Neural cell (in vitro differentiated cells): ENCODE measurements at regions not wholly inside any gene's neighbourhood (a gene's known extent, or its start where the extent isn't known, plus 50 kb on each side); places are given as distances from the start of the nearest gene placed in this dataset.

ENCODE experiments used
- H2AFZ ChIP-seq: fragments of 200-600, 300-800 bp; sonication (generic), shearing (Covaris generic); 2 replicates; pipeline ENCODE4 v1.6.0; 2014; ENCODE audit warnings: low read depth, mild to moderate bottlenecking, antibody characterized with exemption, low read length, moderate library complexity
- H3F3A ChIP-seq: fragments of 200-600 bp; shearing (Covaris generic); 2 replicates; pipeline ENCODE4 v1.6.1; 2016; ENCODE audit warnings: mild to moderate bottlenecking, moderate library complexity, mixed read lengths, antibody characterized with exemption, low read length; ENCODE audit not compliant: insufficient read depth, poor library complexity, severe bottlenecking
- H3K27ac ChIP-seq: fragments of 200-600, 300-800 bp; sonication (generic), shearing (Covaris generic); 2 replicates; pipeline ENCODE4 v1.5.1; 2014; ENCODE audit warnings: mild to moderate bottlenecking, low read length, moderate library complexity
- H3K27me3 ChIP-seq: fragments of 300-800, 200-600 bp; sonication (generic), shearing (Covaris generic); 2 replicates; pipeline ENCODE4 v1.6.0; 2014; ENCODE audit warnings: mild to moderate bottlenecking, low read depth, low read length, moderate library complexity; ENCODE audit not compliant: insufficient read depth
- H3K36me3 ChIP-seq: fragments of 300-800, 200-600 bp; sonication (generic), shearing (Covaris generic); 2 replicates; pipeline ENCODE4 v1.5.1; 2014; ENCODE audit warnings: mild to moderate bottlenecking, antibody characterized with exemption, low read length, moderate library complexity; ENCODE audit not compliant: insufficient read depth
- H3K4me2 ChIP-seq: fragments of 300-800, 200-600 bp; sonication (generic), shearing (Covaris generic); 2 replicates; pipeline ENCODE4 v1.6.0; 2014; ENCODE audit warnings: mild to moderate bottlenecking, low read length
- H3K4me3 ChIP-seq: fragments of 300-800, 200-600 bp; sonication (generic), shearing (Covaris generic); 2 replicates; pipeline ENCODE4 v1.5.1; 2014; ENCODE audit warnings: mild to moderate bottlenecking, low read length, moderate library complexity
- H3K79me2 ChIP-seq: fragments of 200-600 bp; shearing (Covaris generic); replicated peaks from 2 replicates; pipeline ENCODE4 v1.6.0; 2014; ENCODE audit warnings: mild to moderate bottlenecking, low read length, moderate library complexity; ENCODE audit not compliant: insufficient read depth
- H3K9ac ChIP-seq: fragments of 300-800, 200-600 bp; sonication (generic), shearing (Covaris generic); 2 replicates; pipeline ENCODE4 v1.6.1; 2016; ENCODE audit warnings: mild to moderate bottlenecking, low read length, mixed read lengths
- H3K9me2 ChIP-seq: fragments of 200-600 bp; shearing (Covaris generic); 2 replicates; pipeline ENCODE4 v1.6.1; 2016; ENCODE audit warnings: mild to moderate bottlenecking, low read length, mixed read lengths; ENCODE audit not compliant: insufficient read depth
- H3K9me3 ChIP-seq: fragments of 200-600, 300-800 bp; sonication (generic), shearing (Covaris generic); 2 replicates; pipeline ENCODE4 v1.6.1; 2016; ENCODE audit warnings: mild to moderate bottlenecking, mixed run types, low read length, moderate library complexity, mixed read lengths
- H4K20me1 ChIP-seq: fragments of 200-600 bp; shearing (Covaris generic); 2 replicates; pipeline ENCODE4 v1.6.1; 2016; ENCODE audit warnings: mild to moderate bottlenecking, mixed run types; ENCODE audit not compliant: insufficient read depth
- CTCF ChIP-seq: fragments of 450-650 bp; IDR thresholded peaks from 2 replicates; pipeline ENCODE4 v1.5.1; 2014; ENCODE audit warnings: antibody characterized with exemption, mild to moderate bottlenecking, moderate library complexity; ENCODE audit not compliant: poor library complexity, severe bottlenecking
- EP300 ChIP-seq: fragments of 450-650 bp; conservative IDR thresholded peaks from 2 replicates; pipeline ENCODE4 v1.6.1; 2014; ENCODE audit warnings: antibody characterized with exemption, mild to moderate bottlenecking, moderate library complexity; ENCODE audit not compliant: poor library complexity, severe bottlenecking
- EZH2 ChIP-seq: fragments of 200-600, 300-800 bp; shearing (Covaris generic), sonication (generic); IDR thresholded peaks from 2 replicates; pipeline ENCODE4 v1.6.1; 2014; ENCODE audit warnings: antibody characterized with exemption, low read length, borderline replicate concordance, mild to moderate bottlenecking; ENCODE audit not compliant: insufficient read depth, poor library complexity, severe bottlenecking
- MXI1 ChIP-seq: fragments of 450-650 bp; conservative IDR thresholded peaks from 2 replicates; pipeline ENCODE4 v1.6.1; 2014; ENCODE audit warnings: antibody characterized with exemption, mild to moderate bottlenecking; ENCODE audit not compliant: poor library complexity, severe bottlenecking
- POLR2AphosphoS5 ChIP-seq: IDR thresholded peaks from 2 replicates; pipeline ENCODE4 v1.6.1; 2012
- RAD21 ChIP-seq: fragments of 450-650 bp; conservative IDR thresholded peaks from 2 replicates; pipeline ENCODE4 v1.6.1; 2014; ENCODE audit warnings: antibody characterized with exemption, mild to moderate bottlenecking, moderate library complexity
- SMC3 ChIP-seq: fragments of 450-650 bp; conservative IDR thresholded peaks from 2 replicates; pipeline ENCODE4 v1.6.1; 2014; ENCODE audit warnings: antibody characterized with exemption, mild to moderate bottlenecking, moderate library complexity; ENCODE audit not compliant: poor library complexity
- TAF1 ChIP-seq: IDR thresholded peaks from 2 replicates; pipeline ENCODE4 v1.6.1; 2012; ENCODE audit warnings: low read depth
- TF ChIP-seq, protein P1 (sequence below): IDR thresholded peaks from 2 replicates; pipeline ENCODE4 v1.6.1; 2012; ENCODE audit warnings: borderline replicate concordance

DNA sequence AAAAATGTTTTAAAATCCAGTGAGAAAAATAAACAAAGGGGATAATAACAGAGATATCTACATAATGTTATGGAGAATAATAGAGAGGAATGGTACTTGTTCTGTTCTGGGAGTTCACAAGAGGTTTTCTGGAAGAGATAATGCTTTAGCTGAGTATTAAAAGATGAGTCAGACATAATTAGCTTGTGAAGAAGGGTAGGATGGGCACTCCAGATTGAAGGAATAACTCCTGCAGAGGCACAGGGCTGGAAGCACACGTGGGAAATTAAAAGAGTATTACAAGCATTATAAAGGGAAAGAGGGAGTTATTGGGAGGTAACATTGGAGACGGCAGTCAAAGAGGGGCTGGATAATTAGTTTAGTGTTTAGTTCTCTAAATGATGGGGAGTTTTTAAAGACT, 124.9 kb upstream of the BTG1 start:
- no peak overlapping the region for H3K9ac ChIP-seq
- no peaks in the 10 kb centered on the region for H3F3A ChIP-seq
- no peak for TF ChIP-seq EP300
- no peak for TF ChIP-seq SMC3
- TF ChIP-seq TAF1: no peak
- no peak for TF ChIP-seq RAD21
- no peak for TF ChIP-seq POLR2AphosphoS5
- TF ChIP-seq MXI1: no peak
- TF ChIP-seq, protein P1, sequence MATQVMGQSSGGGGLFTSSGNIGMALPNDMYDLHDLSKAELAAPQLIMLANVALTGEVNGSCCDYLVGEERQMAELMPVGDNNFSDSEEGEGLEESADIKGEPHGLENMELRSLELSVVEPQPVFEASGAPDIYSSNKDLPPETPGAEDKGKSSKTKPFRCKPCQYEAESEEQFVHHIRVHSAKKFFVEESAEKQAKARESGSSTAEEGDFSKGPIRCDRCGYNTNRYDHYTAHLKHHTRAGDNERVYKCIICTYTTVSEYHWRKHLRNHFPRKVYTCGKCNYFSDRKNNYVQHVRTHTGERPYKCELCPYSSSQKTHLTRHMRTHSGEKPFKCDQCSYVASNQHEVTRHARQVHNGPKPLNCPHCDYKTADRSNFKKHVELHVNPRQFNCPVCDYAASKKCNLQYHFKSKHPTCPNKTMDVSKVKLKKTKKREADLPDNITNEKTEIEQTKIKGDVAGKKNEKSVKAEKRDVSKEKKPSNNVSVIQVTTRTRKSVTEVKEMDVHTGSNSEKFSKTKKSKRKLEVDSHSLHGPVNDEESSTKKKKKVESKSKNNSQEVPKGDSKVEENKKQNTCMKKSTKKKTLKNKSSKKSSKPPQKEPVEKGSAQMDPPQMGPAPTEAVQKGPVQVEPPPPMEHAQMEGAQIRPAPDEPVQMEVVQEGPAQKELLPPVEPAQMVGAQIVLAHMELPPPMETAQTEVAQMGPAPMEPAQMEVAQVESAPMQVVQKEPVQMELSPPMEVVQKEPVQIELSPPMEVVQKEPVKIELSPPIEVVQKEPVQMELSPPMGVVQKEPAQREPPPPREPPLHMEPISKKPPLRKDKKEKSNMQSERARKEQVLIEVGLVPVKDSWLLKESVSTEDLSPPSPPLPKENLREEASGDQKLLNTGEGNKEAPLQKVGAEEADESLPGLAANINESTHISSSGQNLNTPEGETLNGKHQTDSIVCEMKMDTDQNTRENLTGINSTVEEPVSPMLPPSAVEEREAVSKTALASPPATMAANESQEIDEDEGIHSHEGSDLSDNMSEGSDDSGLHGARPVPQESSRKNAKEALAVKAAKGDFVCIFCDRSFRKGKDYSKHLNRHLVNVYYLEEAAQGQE: no peak
- no peak for TF ChIP-seq EZH2
- no peak for TF ChIP-seq CTCF
- H3K27ac ChIP-seq: no peak overlapping the region
- H2AFZ ChIP-seq: no peak overlapping the region
- H3K4me3 ChIP-seq: no peak overlapping the region
- no peaks in the 10 kb centered on the region for H3K36me3 ChIP-seq
- no peaks in the 10 kb centered on the region for H3K9me3 ChIP-seq
- no peaks in the 10 kb centered on the region for H3K9me2 ChIP-seq
- no peaks in the 10 kb centered on the region for H3K79me2 ChIP-seq
- no peak overlapping the region for H3K4me2 ChIP-seq
- no peaks in the 10 kb centered on the region for H4K20me1 ChIP-seq
- H3K27me3 ChIP-seq: no peaks in the 10 kb centered on the region

- no peak for TF ChIP-seq POLR2AphosphoS5
- no peak for TF ChIP-seq SMC3
- TF ChIP-seq EP300: no peak
- no peak for TF ChIP-seq TAF1
- TF ChIP-seq CTCF: no peak
- TF ChIP-seq, protein P1: no peak
- no peak for TF ChIP-seq MXI1
- TF ChIP-seq EZH2: no peak
- TF ChIP-seq RAD21: no peak
These were observed 123.3 kb upstream of the BTG1 start for GRCh38 chr12:92268946-92269345.

More at GRCh38 chr12:92268946-92269345, 123.3 kb upstream of the BTG1 start:
- no peaks in the 10 kb centered on the region for H3K9me2 ChIP-seq
- no peaks in the 10 kb centered on the region for H3K27me3 ChIP-seq
- H3K36me3 ChIP-seq: no peaks in the 10 kb centered on the region
- no peaks in the 10 kb centered on the region for H3K9me3 ChIP-seq
- no peaks in the 10 kb centered on the region for H3K79me2 ChIP-seq
- H4K20me1 ChIP-seq: no peaks in the 10 kb centered on the region
- no peaks in the 10 kb centered on the region for H3F3A ChIP-seq
- no peak overlapping the region for H3K27ac ChIP-seq
- H3K4me2 ChIP-seq: no peak overlapping the region
- no peak overlapping the region for H3K9ac ChIP-seq
- no peak overlapping the region for H3K4me3 ChIP-seq
- H2AFZ ChIP-seq: no peak overlapping the region
